Uterus (tissue), 3 donors: ENCODE measurements at regions not wholly inside any gene's neighbourhood (a gene's known extent, or its start where the extent isn't known, plus 50 kb on each side); places are given as distances from the start of the nearest gene placed in this dataset.

Source experiments
- DNase-seq, 2 donors: peaks; one replicate each; pipeline ENCODE4 v3.0.0-alpha.2; 2019 to 2020
- H3K27ac ChIP-seq, 2 donors: fragments of 200-600 bp; sonication (generic); 1 replicate in 1 of 2; 2 replicates in 1 of 2; pipeline ENCODE4 v1.5.1; 2016 to 2018
- H3K27me3 ChIP-seq, 2 donors: fragments of 200-600 bp; sonication (generic); one replicate each; pipeline ENCODE4 v1.5.1; 2018 to 2019; ENCODE audit warnings: control low read depth in 1 of 2
- H3K36me3 ChIP-seq, 2 donors: fragments of 200-600 bp; sonication (generic); one replicate each; pipeline ENCODE4 v1.5.1; 2019; ENCODE audit warnings: control low read depth in 1 of 2
- H3K4me1 ChIP-seq, 2 donors: fragments of 200-600 bp; sonication (generic); one replicate each; pipeline ENCODE4 v1.5.1; 2018 to 2019; ENCODE audit warnings: control low read depth in 1 of 2
- H3K4me3 ChIP-seq, 2 donors: fragments of 200-600 bp; sonication (generic); 1 replicate in 1 of 2; 2 replicates in 1 of 2; pipeline ENCODE4 v1.5.1; 2018 to 2019; ENCODE audit warnings: mild to moderate bottlenecking in 1 of 2
- H3K9me3 ChIP-seq, 2 donors: fragments of 200-600 bp; sonication (generic); one replicate each; pipeline ENCODE4 v1.5.1; 2019; ENCODE audit warnings: control low read depth in 1 of 2
- POLR2A ChIP-seq, 2 donors: fragments of 450-650 bp; IDR thresholded peaks; one replicate each; pipeline ENCODE4 v1.6.1; 2016; ENCODE audit warnings: antibody characterized with exemption in 2 of 2, mild to moderate bottlenecking in 1 of 2, moderate library complexity in 1 of 2
- intact Hi-C: fragments of 100-400 bp; cut with DNase I; formaldehyde crosslinking; loops from one replicate; pipeline ENCODE4 v1.15.1; 2023; ENCODE audit warnings: low total_unique reads
- TF ChIP-seq, protein P1 (sequence below), 4 experiments: fragments of 200-600 bp in 2 of 4; fragments of 450-650 bp in 2 of 4; sonication (generic) in 2 of 4; IDR thresholded peaks; one replicate each; pipeline ENCODE4 v1.5.1; 2016 to 2019; ENCODE audit warnings: antibody characterized with exemption in 4 of 4, mild to moderate bottlenecking in 2 of 4, moderate library complexity in 1 of 4
- donor health status: DM: yes; HTN: yes; CAD: no.

DNA sequence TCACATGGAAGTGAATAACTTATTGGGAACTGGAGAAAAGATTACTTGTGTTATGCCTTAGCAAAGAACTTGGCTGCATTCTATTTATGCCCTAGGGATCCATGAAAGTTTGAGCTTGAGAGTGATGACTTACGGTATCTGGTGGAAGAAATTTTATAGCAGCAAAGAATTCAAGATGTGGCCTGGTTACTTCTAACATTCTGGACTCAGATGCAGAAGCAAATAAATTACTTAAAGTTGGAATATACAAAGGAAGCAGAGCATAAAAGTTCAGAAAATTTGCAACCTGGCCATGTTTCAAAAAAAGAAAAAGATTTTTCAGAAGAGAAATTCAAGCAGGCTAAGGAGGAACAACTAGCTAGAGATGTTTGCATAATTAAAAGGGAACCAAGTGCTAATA is 252.3 kb upstream of the WDFY3 start:
- Histone ChIP-seq H3K4me3 (no peak overlapping the region), H3K4me1 (no peaks in the 10 kb centered on the region), H3K9me3 (no peaks in the 10 kb centered on the region), H3K36me3 (no peaks in the 10 kb centered on the region), H3K27me3 (no peaks in the 10 kb centered on the region), H3K27ac (no peak overlapping the region)
- TF ChIP-seq POLR2A (IDR thresholded peaks at IDR 0.05) = no peak
- TF ChIP-seq, protein P1, sequence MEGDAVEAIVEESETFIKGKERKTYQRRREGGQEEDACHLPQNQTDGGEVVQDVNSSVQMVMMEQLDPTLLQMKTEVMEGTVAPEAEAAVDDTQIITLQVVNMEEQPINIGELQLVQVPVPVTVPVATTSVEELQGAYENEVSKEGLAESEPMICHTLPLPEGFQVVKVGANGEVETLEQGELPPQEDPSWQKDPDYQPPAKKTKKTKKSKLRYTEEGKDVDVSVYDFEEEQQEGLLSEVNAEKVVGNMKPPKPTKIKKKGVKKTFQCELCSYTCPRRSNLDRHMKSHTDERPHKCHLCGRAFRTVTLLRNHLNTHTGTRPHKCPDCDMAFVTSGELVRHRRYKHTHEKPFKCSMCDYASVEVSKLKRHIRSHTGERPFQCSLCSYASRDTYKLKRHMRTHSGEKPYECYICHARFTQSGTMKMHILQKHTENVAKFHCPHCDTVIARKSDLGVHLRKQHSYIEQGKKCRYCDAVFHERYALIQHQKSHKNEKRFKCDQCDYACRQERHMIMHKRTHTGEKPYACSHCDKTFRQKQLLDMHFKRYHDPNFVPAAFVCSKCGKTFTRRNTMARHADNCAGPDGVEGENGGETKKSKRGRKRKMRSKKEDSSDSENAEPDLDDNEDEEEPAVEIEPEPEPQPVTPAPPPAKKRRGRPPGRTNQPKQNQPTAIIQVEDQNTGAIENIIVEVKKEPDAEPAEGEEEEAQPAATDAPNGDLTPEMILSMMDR (IDR thresholded peaks at IDR 0.05) = no peak
- DNase-seq = no peak
- intact Hi-C loops = no loop called here

DNA sequence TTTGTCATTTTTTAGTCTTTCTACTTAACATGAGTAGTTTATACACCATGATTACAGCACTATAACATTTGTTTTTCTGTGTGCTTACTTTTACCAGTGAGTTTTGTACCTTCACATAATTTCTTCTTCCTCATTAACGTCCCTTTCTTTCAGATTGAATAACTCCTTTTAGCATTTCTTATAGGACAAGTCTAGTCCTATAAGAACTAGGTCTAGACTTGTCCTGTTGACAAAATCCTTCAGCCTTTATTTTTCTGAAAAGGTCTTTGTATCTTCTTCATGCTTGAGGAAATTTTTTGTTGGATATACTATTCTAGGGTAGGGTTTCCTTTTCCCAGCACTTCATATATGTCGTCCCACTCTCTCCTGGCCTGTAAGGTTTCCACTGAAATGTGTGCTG is 253.3 kb upstream of the ARHGAP24 start:
- Histone ChIP-seq H3K36me3 (no peaks in the 10 kb centered on the region), H3K27ac (no peak overlapping the region), H3K9me3 (no peaks in the 10 kb centered on the region), H3K27me3 (no peaks in the 10 kb centered on the region), H3K4me1 (no peaks in the 10 kb centered on the region), H3K4me3 (no peak overlapping the region)
- no peak for DNase-seq
- intact Hi-C loops = no loop called here
- TF ChIP-seq POLR2A (IDR thresholded peaks at IDR 0.05) = no peak
- TF ChIP-seq, protein P1 (IDR thresholded peaks at IDR 0.05) = no peak

DNA sequence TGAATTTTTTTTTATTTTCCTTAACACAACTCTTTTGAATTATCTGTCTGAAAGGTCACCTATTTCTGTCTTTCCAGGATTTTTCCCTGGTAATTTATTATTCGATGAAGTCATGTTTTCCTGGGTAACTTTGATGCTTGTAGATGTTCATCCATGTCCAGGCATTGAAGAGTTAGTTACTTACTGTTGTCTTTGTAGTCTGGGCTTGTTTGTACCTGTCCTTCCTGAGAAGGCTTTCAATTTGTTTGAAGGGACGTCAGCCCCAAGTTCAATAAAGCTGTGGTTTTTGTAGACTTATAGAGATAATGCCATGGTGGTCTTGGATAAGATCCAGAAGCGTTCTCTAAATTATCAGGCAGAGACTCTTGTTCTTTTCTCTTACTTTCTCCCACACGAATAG is 252.4 kb upstream of the ARHGAP24 start:
- H3K9me3 ChIP-seq = no peaks in the 10 kb centered on the region
- no peak for TF ChIP-seq POLR2A (IDR thresholded peaks at IDR 0.05)
- TF ChIP-seq, protein P1 (IDR thresholded peaks at IDR 0.05) = no peak
- no peak overlapping the region for H3K27ac ChIP-seq
- intact Hi-C loops = no loop called here
- no peaks in the 10 kb centered on the region for H3K36me3 ChIP-seq
- H3K27me3 ChIP-seq = no peaks in the 10 kb centered on the region
- H3K4me3 ChIP-seq = no peak overlapping the region
- no peak for DNase-seq
- no peaks in the 10 kb centered on the region for H3K4me1 ChIP-seq

DNA sequence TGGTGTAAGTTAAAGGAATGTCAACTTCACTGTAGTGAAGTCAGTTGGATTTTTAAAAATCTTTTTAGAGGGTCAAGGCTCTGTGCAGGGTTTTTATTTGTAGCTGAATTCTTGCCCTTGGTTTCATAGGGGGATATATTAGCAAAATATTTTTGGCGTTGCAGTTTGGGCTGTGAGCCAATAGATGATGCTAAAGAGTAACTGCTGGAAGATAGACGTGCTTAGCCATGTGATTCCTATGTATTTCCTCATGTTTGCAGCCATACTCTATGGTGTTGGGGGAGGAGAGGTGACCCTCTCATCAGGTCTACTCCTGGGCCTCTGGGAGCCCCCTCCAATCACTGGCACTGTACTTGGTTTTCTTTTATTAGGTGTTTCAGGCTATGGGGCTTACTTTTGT is 246.7 kb upstream of the ARHGAP24 start:
- no peaks in the 10 kb centered on the region for H3K27me3 ChIP-seq
- DNase-seq = no peak
- intact Hi-C loops = no loop called here

DNA sequence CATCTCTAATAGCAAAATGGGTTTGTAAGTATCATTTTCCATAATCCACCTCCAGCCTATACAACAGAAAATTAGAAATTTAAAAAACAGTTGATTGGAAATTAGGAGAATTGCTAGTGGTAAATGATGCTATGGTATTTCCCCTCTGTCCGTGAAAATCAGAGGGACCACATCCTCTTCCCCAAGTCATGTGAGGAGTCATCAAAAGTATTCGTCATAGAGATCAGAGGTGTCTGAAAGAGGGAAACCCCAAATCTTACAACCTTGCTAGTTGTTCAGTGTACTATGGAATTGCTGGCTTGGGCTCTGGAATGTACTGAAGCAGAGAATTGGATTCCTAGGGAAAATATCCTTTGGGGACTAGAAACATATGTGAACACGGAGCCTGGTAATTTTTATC is 241.4 kb upstream of the ARHGAP24 start:
- Histone ChIP-seq H3K4me1 (no peaks in the 10 kb centered on the region), H3K27me3 (no peaks in the 10 kb centered on the region), H3K27ac (no peak overlapping the region), H3K4me3 (no peak overlapping the region), H3K9me3 (no peaks in the 10 kb centered on the region), H3K36me3 (no peaks in the 10 kb centered on the region)
- DNase-seq = no peak
- intact Hi-C loops = no loop called here
- TF ChIP-seq POLR2A (IDR thresholded peaks at IDR 0.05) = no peak
- TF ChIP-seq, protein P1 (IDR thresholded peaks at IDR 0.05) = no peak

More for the DNA sequence above, 246.7 kb upstream of the ARHGAP24 start:
- Histone ChIP-seq H3K9me3 (no peaks in the 10 kb centered on the region), H3K4me1 (no peaks in the 10 kb centered on the region), H3K27ac (no peak overlapping the region), H3K36me3 (no peaks in the 10 kb centered on the region), H3K4me3 (no peak overlapping the region)
- TF ChIP-seq, protein P1 (IDR thresholded peaks at IDR 0.05) = no peak
- no peak for TF ChIP-seq POLR2A (IDR thresholded peaks at IDR 0.05)
